Left colon (tissue), 2 donors: ENCODE measurements at regions not wholly inside any gene's neighbourhood (a gene's known extent, or its start where the extent isn't known, plus 50 kb on each side); places are given as distances from the start of the nearest gene placed in this dataset.
A peak's percentile ranks its signal among the peaks of the same experiment; 100 is the strongest.

Source experiments
- ATAC-seq: fragments of 200-7000 bp; cut with Tn5 transposase; one replicate; pipeline ENCODE4 v1.9.1; 2020; ENCODE audit warnings: mild to moderate bottlenecking, moderate library complexity
- DNase-seq, 2 donors: peaks; one replicate each; pipeline ENCODE4 v3.0.0-alpha.2; 2020
- intact Hi-C, 2 donors: fragments of 100-400 bp; cut with DNase I in 1 of 2; cut with micrococcal nuclease in 1 of 2; formaldehyde crosslinking; loops; one replicate each; pipeline versions ENCODE4 v1.11.2 to v1.14.0; 2022; cut with DNase I, micrococcal nuclease
- donor health status: DM: no; HTN: no; CAD: no.
- donor health status: DM: yes; HTN: yes; CAD: no.

- DNase-seq (no peak), ATAC-seq (no peak)
- intact Hi-C loops = no loop called here
Measured at GRCh38 chr21:17921579-17922530, 102.7 kb upstream of the C21orf91 start.

- DNase-seq = no peak
- ATAC-seq = no peak
- intact Hi-C loops = loop anchor here in 1 of 2 donors (5.0 kb wide), 1 partner anchor 234 kb away; no protein-coding TSS in a partner anchor
Measured at GRCh38 chr21:17915976-17916375, 96.8 kb upstream of the C21orf91 start.

GRCh38 chr21:17911628-17912027, 92.5 kb upstream of the C21orf91 start:
- no peak for DNase-seq
- no peak for ATAC-seq
- intact Hi-C loops = no loop called here

GRCh38 chr21:17903929-17904639, 84.9 kb upstream of the C21orf91 start:
- intact Hi-C loops = loop anchor here (5.0 to 10.0 kb wide), 2 partner anchors 227 to 229 kb away; no protein-coding TSS in a partner anchor
- no peak for ATAC-seq
- DNase-seq = no peak

- DNase-seq (no peak), ATAC-seq (peak; percentile 28)
- intact Hi-C loops = loop anchor here (5.0 to 10.0 kb wide), 2 partner anchors 226 to 228 kb away; no protein-coding TSS in a partner anchor
Measured at GRCh38 chr21:17903029-17903806, 84.1 kb upstream of the C21orf91 start.

GRCh38 chr21:17901458-17902079, 82.4 kb upstream of the C21orf91 start:
- intact Hi-C loops = loop anchor here (5.0 to 10.0 kb wide), 2 partner anchors 224 to 227 kb away; no protein-coding TSS in a partner anchor
- DNase-seq (no peak), ATAC-seq (no peak)

GRCh38 chr21:17900990-17901385, 81.8 kb upstream of the C21orf91 start:
- intact Hi-C loops = loop anchor here (5.0 to 10.0 kb wide), 2 partner anchors 224 to 226 kb away; no protein-coding TSS in a partner anchor
- ATAC-seq = no peak
- DNase-seq = no peak

- ATAC-seq (no peak), DNase-seq (no peak)
- intact Hi-C loops = loop anchor here (5.0 to 10.0 kb wide), 2 partner anchors 223 to 226 kb away; no protein-coding TSS in a partner anchor
Measured at GRCh38 chr21:17900281-17900989, 81.3 kb upstream of the C21orf91 start.

- DNase-seq = no peak
- ATAC-seq = no peak
- intact Hi-C loops = no loop called here
Measured at GRCh38 chr21:17889171-17889570, 70.0 kb upstream of the C21orf91 start.

GRCh38 chr21:17869115-17869514, 50.0 kb upstream of the C21orf91 start:
- ATAC-seq = no peak
- DNase-seq = no peak
- intact Hi-C loops = no loop called here
